ENCODE measurements at regions not wholly inside any gene's neighbourhood (a gene's known extent, or its start where the extent isn't known, plus 50 kb on each side); places are given as distances from the start of the nearest gene placed in this dataset.
"Not testable (repeated sequence)": the region's sequence is repeated elsewhere in the genome, so short reads cannot be mapped to it uniquely, and the experiment has no call there.

- Histone ChIP-seq H3K27ac (peak overlapping the region; percentile 40 to 63), H3K36me3 (no peaks in the 10 kb centered on the region), H3K4me3 (no peak overlapping the region), H3K9me3 (no peaks in the 10 kb centered on the region), H3K4me1 (no peaks in the 10 kb centered on the region), H3K27me3 (peaks cover 0 to 9% of the 10 kb centered on the region in 2 donors)
- TF ChIP-seq CTCF (IDR thresholded peaks at IDR 0.05) (no peak), POLR2A (IDR thresholded peaks at IDR 0.05) (no peak), POLR2AphosphoS5 (IDR thresholded peaks at IDR 0.05) (peak in 2 of 3 donors; percentile 50 to 55)
- intact Hi-C loops (cut with DNase I; ENCODE audit: low total_unique reads) = no loop called here
- DNase-seq (ENCODE audit: low spot score in 2 of 2) = peak in 1 of 2 donors; percentile 79
These were observed 188.1 kb upstream of the IL12B start for GRCh38 chr5:159518371-159518770.

GRCh38 chr5:159519365-159519764 lies 189.1 kb upstream of the IL12B start:
- DNase-seq (ENCODE audit: low spot score in 2 of 2) = no peak
- intact Hi-C loops (cut with DNase I; ENCODE audit: low total_unique reads) = no loop called here
- H3K27ac ChIP-seq = no peak overlapping the region

GRCh38 chr5:159522841-159523240 lies 192.6 kb upstream of the IL12B start:
- H3K27ac ChIP-seq = no peak overlapping the region
- H3K36me3 ChIP-seq = no peaks in the 10 kb centered on the region
- H3K4me1 ChIP-seq = no peaks in the 10 kb centered on the region
- no peak for DNase-seq (ENCODE audit: low spot score in 2 of 2)
- H3K27me3 ChIP-seq = no peaks in the 10 kb centered on the region
- no peak overlapping the region for H3K4me3 ChIP-seq
- no peaks in the 10 kb centered on the region for H3K9me3 ChIP-seq
- TF ChIP-seq POLR2A (IDR thresholded peaks at IDR 0.05) = no peak
- no peak for TF ChIP-seq POLR2AphosphoS5 (IDR thresholded peaks at IDR 0.05)
- no peak for TF ChIP-seq CTCF (IDR thresholded peaks at IDR 0.05)
- intact Hi-C loops (cut with DNase I; ENCODE audit: low total_unique reads) = no loop called here

More at GRCh38 chr5:159519365-159519764, 189.1 kb upstream of the IL12B start:
- Histone ChIP-seq H3K27me3 (peaks cover 0 to 6% of the 10 kb centered on the region in 2 donors), H3K9me3 (no peaks in the 10 kb centered on the region), H3K4me3 (no peak overlapping the region), H3K36me3 (no peaks in the 10 kb centered on the region), H3K4me1 (no peaks in the 10 kb centered on the region)
- TF ChIP-seq POLR2A (IDR thresholded peaks at IDR 0.05) (no peak), POLR2AphosphoS5 (IDR thresholded peaks at IDR 0.05) (no peak), CTCF (IDR thresholded peaks at IDR 0.05) (no peak)

GRCh38 chr5:159524279-159524678 lies 194.0 kb upstream of the IL12B start:
- H3K27me3 ChIP-seq; H3K4me1 ChIP-seq; H3K27ac ChIP-seq; intact Hi-C loops (cut with DNase I; ENCODE audit: low total_unique reads); H3K4me3 ChIP-seq; H3K36me3 ChIP-seq; DNase-seq (ENCODE audit: low spot score in 2 of 2); H3K9me3 ChIP-seq: not testable (repeated sequence)

GRCh38 chr5:159525117-159525516 lies 194.8 kb upstream of the IL12B start:
- no peaks in the 10 kb centered on the region for H3K36me3 ChIP-seq
- no peak for DNase-seq (ENCODE audit: low spot score in 2 of 2)
- peaks cover 0 to 6% of the 10 kb centered on the region in 2 donors for H3K9me3 ChIP-seq
- H3K27ac ChIP-seq = no peak overlapping the region
- no peaks in the 10 kb centered on the region for H3K4me1 ChIP-seq
- no peaks in the 10 kb centered on the region for H3K27me3 ChIP-seq
- intact Hi-C loops (cut with DNase I; ENCODE audit: low total_unique reads) = no loop called here
- TF ChIP-seq POLR2A (IDR thresholded peaks at IDR 0.05) (no peak), POLR2AphosphoS5 (IDR thresholded peaks at IDR 0.05) (no peak), CTCF (IDR thresholded peaks at IDR 0.05) (no peak)
- no peak overlapping the region for H3K4me3 ChIP-seq

Data from breast epithelium (tissue), 4 donors.